PC-3 (cell line): ENCODE measurements at regions not wholly inside any gene's neighbourhood (a gene's known extent, or its start where the extent isn't known, plus 50 kb on each side); places are given as distances from the start of the nearest gene placed in this dataset.

Experiments
- ATAC-seq: fragments of 200-7000 bp; cut with Tn5 transposase; 2 replicates; pipeline ENCODE4 v1.9.1; 2020; ENCODE audit warnings: mild to moderate bottlenecking, moderate library complexity
- BruUV-seq: library from RNA; stranded (reverse); fragments of 400-500 nt; replicated peaks from 2 replicates; lab custom pipeline; 2021; lab: Mats Ljungman, UMichigan
- CTCF ChIA-PET: fragments of 300-600 bp; sonication (Branson Sonifier 250); formaldehyde crosslinking; loops from one replicate; lab custom pipeline; 2022; ENCODE audit warnings: antibody characterized with exemption; lab: Charles Lee
- POLR2A ChIA-PET: fragments of 300-600 bp; sonication (Branson Sonifier 250); formaldehyde crosslinking; loops from one replicate; lab custom pipeline; 2022; ENCODE audit warnings: antibody characterized with exemption; ENCODE audit not compliant: unreplicated experiment; lab: Charles Lee
- DNase-seq: peaks from one replicate; pipeline ENCODE4 v3.0.0-alpha.2; 2015
- H2AFZ ChIP-seq: fragments of 300-600 bp; sonication (generic); 2 replicates; pipeline ENCODE4 v1.6.0; 2016; ENCODE audit warnings: antibody characterized with exemption, low read length
- H3F3A ChIP-seq: fragments of 300-600 bp; sonication (generic); one replicate; pipeline ENCODE4 v1.6.0; 2017; ENCODE audit warnings: antibody characterized with exemption, low read length, control low read depth, mild to moderate bottlenecking; ENCODE audit not compliant: unreplicated experiment
- H3K27ac ChIP-seq: fragments of 300-600 bp; sonication (generic); 2 replicates; pipeline ENCODE4 v1.5.1; 2016; ENCODE audit warnings: mild to moderate bottlenecking, low read length
- H3K27me3 ChIP-seq: fragments of 300-600 bp; sonication (generic); 2 replicates; pipeline ENCODE4 v1.6.1; 2016; ENCODE audit warnings: low read length, mixed read lengths
- H3K36me3 ChIP-seq: fragments of 300-600 bp; sonication (generic); 2 replicates; pipeline ENCODE4 v1.6.1; 2016; ENCODE audit warnings: low read depth, mixed run types, low read length, mixed read lengths
- H3K4me1 ChIP-seq: fragments of 300-600 bp; sonication (generic); 2 replicates; pipeline ENCODE4 v1.5.1; 2016; ENCODE audit warnings: low read length; ENCODE audit not compliant: insufficient read depth
- H3K4me2 ChIP-seq: fragments of 300-600 bp; sonication (generic); 2 replicates; pipeline ENCODE4 v1.6.0; 2016; ENCODE audit warnings: low read length
- H3K4me3 ChIP-seq: fragments of 300-600 bp; sonication (generic); 2 replicates; pipeline ENCODE4 v1.5.1; 2016; ENCODE audit warnings: mild to moderate bottlenecking, low read length, mixed read lengths
- H3K79me2 ChIP-seq: fragments of 300-600 bp; sonication (generic); 2 replicates; pipeline ENCODE4 v1.6.1; 2017; ENCODE audit warnings: low read length, mixed read lengths
- H3K9ac ChIP-seq: fragments of 300-600 bp; sonication (generic); 2 replicates; pipeline ENCODE4 v1.6.0; 2016; ENCODE audit warnings: mild to moderate bottlenecking, low read length
- H3K9me2 ChIP-seq: fragments of 300-600 bp; sonication (generic); replicated peaks from 2 replicates; pipeline ENCODE4 v1.6.1; 2016; ENCODE audit warnings: mixed run types, low read length, mixed read lengths
- H3K9me3 ChIP-seq: fragments of 300-600 bp; sonication (generic); 2 replicates; pipeline ENCODE4 v1.6.1; 2016; ENCODE audit warnings: low read length, mixed read lengths
- H4K20me1 ChIP-seq: fragments of 300-600 bp; sonication (generic); 2 replicates; pipeline ENCODE4 v1.6.1; 2016; ENCODE audit warnings: low read length, mixed read lengths
- CTCF ChIP-seq: fragments of 300-600 bp; sonication (generic); conservative IDR thresholded peaks from 2 replicates; pipeline ENCODE4 v1.5.1; 2017; ENCODE audit warnings: antibody characterized with exemption, low read depth, mild to moderate bottlenecking, low read length
- EZH2 ChIP-seq: fragments of 300-600 bp; sonication (generic); IDR thresholded peaks from one replicate; pipeline ENCODE4 v1.6.1; 2017; ENCODE audit warnings: antibody characterized with exemption, mild to moderate bottlenecking, low read length; ENCODE audit not compliant: unreplicated experiment
- EZH2phosphoT487 ChIP-seq: fragments of 300-600 bp; sonication (generic); IDR thresholded peaks from 2 replicates; pipeline ENCODE4 v1.6.1; 2018; ENCODE audit warnings: mild to moderate bottlenecking, antibody characterized with exemption, low read length, borderline replicate concordance
- intact Hi-C: fragments of 100-400 bp; cut with micrococcal nuclease; formaldehyde crosslinking; loops from 2 replicates; pipeline ENCODE4 v1.9.0; 2023

- peak overlapping the region; percentile 78 for H3K4me2 ChIP-seq
- peak overlapping the region; percentile 90 for H3K27ac ChIP-seq
- 0 out of 2 replicates have a peak, but pooled peaks have one; percentile 12 for ATAC-seq
- peak; percentile 29 for DNase-seq
- intact Hi-C loops, result no loop called here
- TF ChIP-seq EZH2phosphoT487 (0 out of 2 replicates have a peak, but pooled peaks have one; percentile 29), EZH2 (no peak)
- H3K4me1 ChIP-seq, result peaks cover 44% of the 10 kb centered on the region
- ChIA-PET CTCF (no interaction called here), POLR2A (no interaction called here)
- no peaks in the 10 kb centered on the region for H3K79me2 ChIP-seq
- peak overlapping the region; percentile 50; the same call in 1 of the 2 replicates for H3K4me3 ChIP-seq
- BruUV-seq, result no TSS peak
- no peaks in the 10 kb centered on the region for H3K9me3 ChIP-seq
- H3F3A ChIP-seq, result no peaks in the 10 kb centered on the region
- peak overlapping the region; percentile 57 for H3K9ac ChIP-seq
- H3K9me2 ChIP-seq, result no peaks in the 10 kb centered on the region
- H2AFZ ChIP-seq, result peak overlapping the region; percentile 26; the same call in 1 of the 2 replicates
- no peaks in the 10 kb centered on the region for H4K20me1 ChIP-seq
- no peaks in the 10 kb centered on the region for H3K36me3 ChIP-seq
- no peaks in the 10 kb centered on the region for H3K27me3 ChIP-seq
Measured at GRCh38 chr1:10901091-10901890, 104.8 kb upstream of the CASZ1 start.

- no peaks in the 10 kb centered on the region for H3K36me3 ChIP-seq
- no peaks in the 10 kb centered on the region for H3K9me2 ChIP-seq
- no peaks in the 10 kb centered on the region for H4K20me1 ChIP-seq
- no peak for TF ChIP-seq CTCF
- TF ChIP-seq EZH2, result no peak
- no peak for TF ChIP-seq EZH2phosphoT487
- no peak overlapping the region for H2AFZ ChIP-seq
- CTCF ChIA-PET, result no interaction called here
- H3K27ac ChIP-seq, result peak overlapping the region; percentile 90
- H3K4me3 ChIP-seq, result no peak overlapping the region
- ATAC-seq, result no peak
- no peak for DNase-seq
- intact Hi-C loops, result no loop called here
- H3K27me3 ChIP-seq, result no peaks in the 10 kb centered on the region
- H3K4me2 ChIP-seq, result no peak overlapping the region
- BruUV-seq, result no TSS peak
- H3K9me3 ChIP-seq, result no peaks in the 10 kb centered on the region
- no peaks in the 10 kb centered on the region for H3K79me2 ChIP-seq
- H3K4me1 ChIP-seq, result peaks cover 43% of the 10 kb centered on the region
- H3K9ac ChIP-seq, result no peak overlapping the region
- no peaks in the 10 kb centered on the region for H3F3A ChIP-seq
- POLR2A ChIA-PET, result no interaction called here
Measured at GRCh38 chr1:10901891-10902805, 105.7 kb upstream of the CASZ1 start.

GRCh38 chr1:10903421-10903820, 107.0 kb upstream of the CASZ1 start:
- ATAC-seq, result no peak
- no peak overlapping the region for H3K4me2 ChIP-seq

More at GRCh38 chr1:10903421-10903820, 107.0 kb upstream of the CASZ1 start:
- Histone ChIP-seq H3K4me3 (no peak overlapping the region), H3K79me2 (no peaks in the 10 kb centered on the region), H3K9me2 (no peaks in the 10 kb centered on the region), H3K27me3 (no peaks in the 10 kb centered on the region), H3K4me1 (peaks cover 30% of the 10 kb centered on the region), H3K9me3 (no peaks in the 10 kb centered on the region), H2AFZ (no peak overlapping the region), H3K36me3 (no peaks in the 10 kb centered on the region), H3K27ac (no peak overlapping the region), H3F3A (no peaks in the 10 kb centered on the region), H3K9ac (no peak overlapping the region), H4K20me1 (no peaks in the 10 kb centered on the region)
- ChIA-PET POLR2A (no interaction called here), CTCF (interaction anchor here (0.9 kb wide), 1 partner anchor 393 kb away, joined by 4 read pairs; no protein-coding TSS in a partner anchor)
- intact Hi-C loops, result no loop called here
- BruUV-seq, result no TSS peak
- TF ChIP-seq CTCF (no peak), EZH2 (no peak), EZH2phosphoT487 (no peak)
- DNase-seq, result no peak
